HEK293T (cell line): ENCODE measurements at regions not wholly inside any gene's neighbourhood (a gene's known extent, or its start where the extent isn't known, plus 50 kb on each side); places are given as distances from the start of the nearest gene placed in this dataset.

Source experiments
- CTCF ChIA-PET: fragments of 350-600 bp; formaldehyde crosslinking; extraction: SDS; loops from one replicate; lab custom pipeline; 2021; ENCODE audit warnings: antibody characterized with exemption, inconsistent platforms; lab: Yijun Ruan, JAX
- POLR2A ChIA-PET: fragments of 350-600 bp; formaldehyde crosslinking; extraction: SDS; loops from one replicate; lab custom pipeline; 2020; ENCODE audit warnings: antibody characterized with exemption, inconsistent platforms; lab: Yijun Ruan, JAX
- DNase-seq: peaks from one replicate; pipeline ENCODE4 v3.0.0; 2012; ENCODE audit warnings: mixed read lengths; ENCODE audit errors: extremely low spot score
- ARNT ChIP-seq: fragments of 450-650 bp; IDR thresholded peaks from 2 replicates; pipeline ENCODE4 v1.6.1; 2017; ENCODE audit warnings: mild to moderate bottlenecking
- BHLHE40 ChIP-seq: fragments of 450-650 bp; IDR thresholded peaks from 2 replicates; pipeline ENCODE4 v1.6.1; 2016; ENCODE audit warnings: mild to moderate bottlenecking, moderate library complexity, borderline replicate concordance
- CTBP1 ChIP-seq: fragments of 450-650 bp; IDR thresholded peaks from 2 replicates; pipeline ENCODE4 v1.6.1; 2016; ENCODE audit warnings: borderline replicate concordance
- ELF4 ChIP-seq: fragments of 450-650 bp; IDR thresholded peaks from 2 replicates; pipeline ENCODE4 v1.6.1; 2017; ENCODE audit warnings: antibody characterized with exemption
- FOXA1 ChIP-seq: fragments of 450-650 bp; IDR thresholded peaks from 2 replicates; pipeline ENCODE4 v1.6.1; 2016; ENCODE audit warnings: mild to moderate bottlenecking
- FOXK2 ChIP-seq: fragments of 450-650 bp; IDR thresholded peaks from 2 replicates; pipeline ENCODE4 v1.6.1; 2016; ENCODE audit warnings: mild to moderate bottlenecking
- FOXM1 ChIP-seq: fragments of 450-650 bp; IDR thresholded peaks from 2 replicates; pipeline ENCODE4 v1.6.1; 2017; ENCODE audit warnings: mild to moderate bottlenecking, borderline replicate concordance
- HDGF ChIP-seq: fragments of 450-650 bp; IDR thresholded peaks from 2 replicates; pipeline ENCODE4 v1.6.1; 2017; ENCODE audit warnings: antibody characterized with exemption, borderline replicate concordance
- L3MBTL2 ChIP-seq: fragments of 450-650 bp; conservative IDR thresholded peaks from 2 replicates; pipeline ENCODE4 v1.6.1; 2016; ENCODE audit warnings: mild to moderate bottlenecking
- LEF1 ChIP-seq: fragments of 450-650 bp; IDR thresholded peaks from 2 replicates; pipeline ENCODE4 v1.6.1; 2017; ENCODE audit warnings: mild to moderate bottlenecking, borderline replicate concordance
- NFRKB ChIP-seq: fragments of 450-650 bp; IDR thresholded peaks from 2 replicates; pipeline ENCODE4 v1.6.1; 2016; ENCODE audit warnings: mild to moderate bottlenecking, moderate library complexity
- PKNOX1 ChIP-seq: fragments of 450-650 bp; IDR thresholded peaks from 2 replicates; pipeline ENCODE4 v1.6.1; 2016
- SP1 ChIP-seq: fragments of 450-650 bp; IDR thresholded peaks from 2 replicates; pipeline ENCODE4 v1.6.1; 2017
- SUZ12 ChIP-seq: fragments of 450-650 bp; IDR thresholded peaks from 2 replicates; pipeline ENCODE4 v1.6.1; 2016; ENCODE audit warnings: mild to moderate bottlenecking
- TARDBP ChIP-seq: fragments of 450-650 bp; IDR thresholded peaks from 2 replicates; pipeline ENCODE4 v1.6.1; 2016
- ZNF384 ChIP-seq: fragments of 450-650 bp; IDR thresholded peaks from 2 replicates; pipeline ENCODE4 v1.6.1; 2016

- ChIA-PET POLR2A (no interaction called here), CTCF (no interaction called here)
- TF ChIP-seq FOXM1 (no peak), PKNOX1 (no peak), FOXA1 (no peak)
Observed at GRCh38 chr5:44664711-44665100, 144.0 kb upstream of the MRPS30 start.

GRCh38 chr5:44663991-44664710, 144.6 kb upstream of the MRPS30 start:
- POLR2A ChIA-PET, result no interaction called here
- no peak for DNase-seq
- no peak for TF ChIP-seq ELF4
- TF ChIP-seq ARNT, result no peak
- TF ChIP-seq FOXM1, result no peak
- no peak for TF ChIP-seq TARDBP
- TF ChIP-seq NFRKB, result no peak
- TF ChIP-seq FOXA1, result no peak
- TF ChIP-seq L3MBTL2, result no peak
- TF ChIP-seq FOXK2, result no peak
- TF ChIP-seq PKNOX1, result no peak
- TF ChIP-seq SUZ12, result no peak
- CTCF ChIA-PET, result no interaction called here

More at GRCh38 chr5:44664711-44665100, 144.0 kb upstream of the MRPS30 start:
- no peak for DNase-seq

GRCh38 chr5:44661851-44662250, 146.9 kb upstream of the MRPS30 start:
- no peak for DNase-seq
- TF ChIP-seq SUZ12, result no peak
- no peak for TF ChIP-seq HDGF
- TF ChIP-seq PKNOX1, result no peak
- no peak for TF ChIP-seq FOXM1
- CTCF ChIA-PET, result no interaction called here
- POLR2A ChIA-PET, result no interaction called here

DNA sequence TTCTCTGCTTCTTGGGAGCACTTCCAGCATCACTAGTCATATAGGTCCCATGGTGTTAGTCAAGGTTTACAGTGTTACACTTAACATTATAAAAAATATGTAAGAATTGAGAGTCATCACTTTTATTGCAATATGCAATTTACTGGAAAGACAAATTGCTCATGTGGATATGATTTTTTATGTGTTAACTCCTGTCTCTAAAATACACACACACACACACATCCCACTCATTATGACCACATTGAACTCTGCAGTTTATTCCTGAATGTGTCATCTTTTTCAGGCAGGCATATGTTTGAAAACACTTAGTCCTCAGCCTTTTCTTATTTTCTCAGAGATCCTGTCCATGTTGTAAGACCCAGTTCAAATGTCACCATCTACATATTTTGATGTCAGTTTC, 148.5 kb upstream of the MRPS30 start:
- no peak for DNase-seq
- ChIA-PET CTCF (no interaction called here), POLR2A (no interaction called here)
- no peak for TF ChIP-seq CTBP1
- no peak for TF ChIP-seq NFRKB
- TF ChIP-seq LEF1, result no peak
- no peak for TF ChIP-seq SUZ12
- no peak for TF ChIP-seq ELF4
- TF ChIP-seq PKNOX1, result no peak
- no peak for TF ChIP-seq FOXM1
- TF ChIP-seq L3MBTL2, result no peak
- TF ChIP-seq ZNF384, result no peak
- TF ChIP-seq ARNT, result no peak
- no peak for TF ChIP-seq SP1
- TF ChIP-seq FOXK2, result no peak
- no peak for TF ChIP-seq TARDBP

GRCh38 chr5:44659334-44659733, 149.4 kb upstream of the MRPS30 start:
- ChIA-PET CTCF (no interaction called here), POLR2A (no interaction called here)
- no peak for TF ChIP-seq TARDBP
- TF ChIP-seq FOXK2, result no peak
- no peak for TF ChIP-seq ARNT
- TF ChIP-seq FOXA1, result no peak
- no peak for TF ChIP-seq SP1
- no peak for TF ChIP-seq PKNOX1
- TF ChIP-seq SUZ12, result no peak
- no peak for TF ChIP-seq CTBP1
- DNase-seq, result no peak

DNA sequence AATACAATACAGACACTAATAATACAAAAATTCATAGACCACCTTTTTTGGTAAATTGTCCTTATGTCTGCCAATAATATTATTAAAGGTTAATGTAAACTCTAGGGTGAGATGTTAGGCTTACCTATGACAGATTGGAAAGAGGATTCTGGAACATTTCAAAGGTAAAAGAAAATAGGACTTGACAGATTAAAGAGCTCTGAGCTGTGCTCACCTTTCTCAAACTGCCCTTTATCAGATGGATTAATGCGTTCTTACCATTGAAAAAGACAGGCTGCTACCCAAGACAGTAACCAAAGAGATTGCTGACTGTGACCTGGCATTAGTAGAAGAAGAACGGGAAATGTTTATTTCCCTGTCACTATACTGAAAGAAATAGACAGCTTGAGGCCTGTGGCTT, 156.1 kb upstream of the MRPS30 start:
- ChIA-PET POLR2A (no interaction called here), CTCF (no interaction called here)
- DNase-seq, result no peak
- no peak for TF ChIP-seq HDGF
- TF ChIP-seq FOXM1, result no peak
- TF ChIP-seq FOXA1, result no peak
- TF ChIP-seq ZNF384, result no peak
- no peak for TF ChIP-seq NFRKB
- TF ChIP-seq TARDBP, result no peak
- no peak for TF ChIP-seq LEF1
- no peak for TF ChIP-seq BHLHE40
- no peak for TF ChIP-seq SUZ12
- TF ChIP-seq CTBP1, result no peak
- no peak for TF ChIP-seq ARNT
- TF ChIP-seq SP1, result no peak
- TF ChIP-seq L3MBTL2, result no peak
- no peak for TF ChIP-seq PKNOX1
- TF ChIP-seq FOXK2, result no peak
- no peak for TF ChIP-seq ELF4
